ENCODE measurements at regions not wholly inside any gene's neighbourhood (a gene's known extent, or its start where the extent isn't known, plus 50 kb on each side); places are given as distances from the start of the nearest gene placed in this dataset.

DNA sequence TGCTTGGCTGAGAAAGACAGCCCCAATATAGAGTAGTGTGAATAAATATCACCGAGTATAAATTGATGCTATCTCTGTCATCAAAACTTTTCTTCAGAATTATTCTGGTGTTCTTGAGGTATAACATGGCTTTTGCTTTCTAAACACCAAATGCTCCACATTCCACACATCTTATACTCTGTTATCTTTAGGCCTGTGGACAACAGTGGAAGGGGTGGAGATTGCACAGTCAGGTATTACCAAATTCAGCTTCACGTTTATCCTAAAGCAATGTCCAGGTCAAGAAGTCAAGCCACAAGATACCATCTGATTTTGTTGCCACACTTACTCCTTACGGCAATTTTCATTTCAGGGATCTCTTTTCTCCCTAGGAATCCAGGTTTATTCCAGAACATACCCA, 394.8 kb downstream of the SI start:
- TF ChIP-seq, protein P1, sequence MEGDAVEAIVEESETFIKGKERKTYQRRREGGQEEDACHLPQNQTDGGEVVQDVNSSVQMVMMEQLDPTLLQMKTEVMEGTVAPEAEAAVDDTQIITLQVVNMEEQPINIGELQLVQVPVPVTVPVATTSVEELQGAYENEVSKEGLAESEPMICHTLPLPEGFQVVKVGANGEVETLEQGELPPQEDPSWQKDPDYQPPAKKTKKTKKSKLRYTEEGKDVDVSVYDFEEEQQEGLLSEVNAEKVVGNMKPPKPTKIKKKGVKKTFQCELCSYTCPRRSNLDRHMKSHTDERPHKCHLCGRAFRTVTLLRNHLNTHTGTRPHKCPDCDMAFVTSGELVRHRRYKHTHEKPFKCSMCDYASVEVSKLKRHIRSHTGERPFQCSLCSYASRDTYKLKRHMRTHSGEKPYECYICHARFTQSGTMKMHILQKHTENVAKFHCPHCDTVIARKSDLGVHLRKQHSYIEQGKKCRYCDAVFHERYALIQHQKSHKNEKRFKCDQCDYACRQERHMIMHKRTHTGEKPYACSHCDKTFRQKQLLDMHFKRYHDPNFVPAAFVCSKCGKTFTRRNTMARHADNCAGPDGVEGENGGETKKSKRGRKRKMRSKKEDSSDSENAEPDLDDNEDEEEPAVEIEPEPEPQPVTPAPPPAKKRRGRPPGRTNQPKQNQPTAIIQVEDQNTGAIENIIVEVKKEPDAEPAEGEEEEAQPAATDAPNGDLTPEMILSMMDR (IDR thresholded peaks at IDR 0.05): no peak

DNA sequence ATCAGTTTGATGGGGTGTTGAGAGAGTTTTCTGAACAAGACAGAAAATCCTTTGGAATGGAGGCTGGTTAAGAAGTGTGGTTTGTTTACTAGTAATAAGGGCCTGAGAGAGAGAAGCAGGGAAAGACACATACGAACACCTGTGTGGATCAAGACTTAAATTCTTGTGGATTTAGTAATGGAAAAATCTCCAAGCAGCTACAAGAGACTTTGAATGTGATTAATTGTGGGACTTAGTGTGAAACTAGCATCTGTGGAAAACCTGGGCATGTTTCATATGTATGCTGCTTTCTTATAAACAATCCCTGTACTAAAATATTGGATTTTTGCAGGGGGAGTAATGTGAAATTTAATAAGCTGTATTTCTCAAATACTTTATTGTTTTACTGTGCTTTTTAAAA, 399.1 kb downstream of the SI start:
- TF ChIP-seq, protein P1 (IDR thresholded peaks at IDR 0.05): no peak

DNA sequence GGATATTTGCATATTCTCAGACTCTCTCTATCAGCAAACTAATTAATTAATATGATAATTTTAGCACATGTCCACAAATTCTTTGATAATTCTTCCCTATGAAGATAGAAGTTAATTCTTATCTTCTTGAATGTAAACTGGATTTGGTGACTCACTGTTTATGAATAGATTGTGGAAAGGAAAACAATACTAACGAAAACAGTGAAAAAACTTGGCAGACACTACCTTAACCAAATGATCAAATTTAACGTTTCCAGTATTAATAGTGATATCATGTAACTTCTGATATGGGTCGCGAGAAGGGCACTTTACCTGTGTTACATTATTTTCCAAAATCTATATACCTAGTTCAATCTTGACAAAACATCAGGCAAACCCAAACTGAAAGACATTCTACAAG, 401.0 kb downstream of the SI start:
- TF ChIP-seq, protein P1 (IDR thresholded peaks at IDR 0.05): no peak

DNA sequence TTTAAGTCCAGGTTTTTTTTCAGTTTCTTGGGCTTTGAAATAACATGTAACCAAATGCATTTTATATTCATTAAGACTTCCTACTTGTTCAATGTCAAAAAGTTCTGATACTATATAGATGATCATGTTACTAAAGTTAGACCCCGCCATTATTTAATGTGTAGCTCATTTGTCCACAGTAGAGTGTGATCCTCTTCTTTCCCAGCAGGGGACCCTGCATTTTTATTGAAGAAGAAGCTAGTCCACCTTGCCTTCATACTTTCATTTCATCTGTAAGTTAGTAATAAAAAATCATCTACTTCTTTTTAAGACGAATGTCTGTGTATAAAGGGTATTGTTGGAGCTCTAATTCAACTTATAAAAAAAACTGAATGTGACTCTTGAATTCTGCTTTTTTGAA, 404.6 kb downstream of the SI start:
- TF ChIP-seq, protein P1 (IDR thresholded peaks at IDR 0.05): no peak

DNA sequence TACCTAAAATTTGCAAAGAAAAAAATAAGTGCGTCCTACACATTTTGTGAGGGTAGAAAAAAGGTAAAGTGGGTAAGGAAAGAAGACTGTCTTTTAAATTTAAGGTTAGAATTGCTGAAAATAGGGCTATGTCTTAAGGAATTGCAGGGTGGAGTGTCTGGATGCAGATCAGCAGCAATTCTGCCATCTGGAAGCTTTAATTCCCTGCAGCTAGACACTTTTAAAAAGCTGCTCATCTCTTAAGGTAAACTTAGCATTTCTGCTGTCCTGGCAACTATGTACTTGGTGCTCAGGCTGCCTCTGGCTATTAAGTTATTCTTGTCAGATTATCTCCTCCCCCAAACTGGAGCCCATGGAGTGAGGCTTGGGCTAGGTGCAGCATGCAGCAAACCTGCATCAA, 420.2 kb downstream of the SI start:
- TF ChIP-seq, protein P1 (IDR thresholded peaks at IDR 0.05): no peak

DNA sequence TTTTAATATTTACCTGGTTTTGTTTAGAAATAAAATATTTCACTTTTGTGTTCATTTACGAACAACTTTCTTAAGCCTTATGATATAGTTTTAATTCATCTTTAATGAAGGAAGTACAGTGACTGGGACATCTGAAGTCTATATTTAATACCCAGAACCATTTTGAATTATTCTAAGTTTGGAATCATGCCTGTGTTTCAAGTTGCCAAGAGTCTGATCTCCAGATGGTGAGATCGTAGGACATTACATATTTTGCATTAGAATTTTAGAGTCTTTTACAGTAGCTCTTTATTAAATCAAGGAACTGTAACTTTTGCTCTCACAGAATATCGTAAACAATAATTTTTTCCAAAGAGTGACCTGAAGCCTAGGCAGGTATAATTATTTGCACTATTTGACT, 420.7 kb downstream of the SI start:
- TF ChIP-seq, protein P1 (IDR thresholded peaks at IDR 0.05): no peak

DNA sequence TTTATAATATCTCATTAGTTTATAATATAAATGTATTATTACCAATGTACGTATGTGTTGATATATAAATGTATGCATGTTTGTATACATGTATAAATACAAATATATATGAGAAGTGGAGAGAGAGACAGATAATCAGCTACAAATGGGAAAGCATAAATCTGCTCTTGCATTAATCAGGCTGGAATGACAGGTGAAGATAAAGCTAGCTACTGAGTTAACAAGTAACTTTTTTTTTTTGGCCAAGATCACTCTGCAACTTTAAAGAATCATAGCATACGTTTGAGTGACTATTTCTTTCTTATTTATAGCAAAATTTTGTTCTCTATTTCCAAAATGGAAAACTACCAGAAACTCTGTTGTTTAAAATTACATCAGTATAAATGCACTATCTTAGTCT, 422.8 kb downstream of the SI start:
- TF ChIP-seq, protein P1 (IDR thresholded peaks at IDR 0.05): no peak

DNA sequence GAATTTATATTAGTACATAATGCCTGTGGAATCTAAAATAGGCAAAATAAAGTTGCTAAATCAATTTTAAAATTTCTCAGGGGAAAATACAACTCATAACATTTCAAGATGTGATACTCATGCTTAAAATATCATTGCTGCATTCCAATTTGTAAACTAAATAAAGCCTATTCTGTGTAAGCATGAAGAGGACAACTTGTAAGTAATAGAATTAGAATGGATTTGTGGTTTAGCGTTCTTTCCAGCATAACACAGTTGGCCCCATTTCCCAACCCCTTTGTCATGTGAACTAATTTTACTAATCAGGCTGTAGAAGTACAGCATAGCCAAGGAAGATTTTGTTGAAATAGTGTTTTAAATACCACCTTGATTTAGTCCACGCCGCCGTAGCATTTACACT, 437.2 kb downstream of the SI start:
- TF ChIP-seq, protein P1 (IDR thresholded peaks at IDR 0.05): no peak
